ENCODE measurements at regions not wholly inside any gene's neighbourhood (a gene's known extent, or its start where the extent isn't known, plus 50 kb on each side); places are given as distances from the start of the nearest gene placed in this dataset.

DNA sequence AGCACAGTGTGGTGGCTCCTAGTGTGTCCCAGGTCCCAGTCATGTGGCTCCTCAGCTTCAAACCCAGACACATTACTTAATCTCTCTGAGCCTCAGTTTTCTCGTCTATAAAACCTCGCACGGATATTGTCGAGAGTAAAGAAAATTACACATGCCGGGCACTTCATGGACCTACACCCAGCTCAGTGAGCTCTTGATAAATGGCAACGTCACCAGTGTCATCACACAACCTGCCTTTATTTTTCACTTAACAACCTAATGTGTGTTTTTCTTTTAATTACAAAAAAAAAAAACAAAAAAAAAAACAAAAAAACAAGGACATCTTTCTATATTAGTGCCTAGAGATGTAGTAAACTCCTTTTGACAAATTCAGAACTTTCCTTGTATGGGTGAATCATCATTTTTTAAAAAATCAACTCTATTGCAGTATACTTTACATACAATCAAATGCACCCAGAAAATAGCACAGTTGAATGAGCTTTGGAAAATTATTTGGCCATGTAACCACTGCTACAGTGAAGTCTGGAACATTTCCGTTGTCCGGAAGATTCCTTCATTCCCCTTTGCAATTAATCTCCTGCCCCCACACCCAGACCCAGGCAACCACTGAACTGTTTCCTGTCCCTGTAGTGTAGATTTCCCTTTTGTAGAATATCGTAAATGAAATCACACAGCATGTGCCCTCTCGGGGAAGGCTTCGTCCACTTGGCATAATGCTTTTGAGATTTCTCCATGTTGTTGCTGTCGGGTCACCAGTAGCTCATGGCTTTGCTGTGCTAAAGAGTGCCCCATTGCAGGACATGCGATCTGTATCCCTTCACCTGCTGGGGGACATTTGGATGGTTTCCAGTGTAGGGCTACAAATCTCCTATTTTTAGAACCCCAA, 100.4 kb upstream of the LARP1 start:
- Histone ChIP-seq H3K36me3 (ENCODE audit: low read depth, low read length) (no peaks in the 10 kb centered on the region), H3K4me2 (ENCODE audit: low read length) (no peak overlapping the region), H3K4me3 (ENCODE audit: low read length) (no peak overlapping the region), H3K79me2 (ENCODE audit: low read length) (no peaks in the 10 kb centered on the region), H2AFZ (ENCODE audit: low read length) (no peak overlapping the region), H4K20me1 (ENCODE audit: low read length) (no peaks in the 10 kb centered on the region), H3F3A (ENCODE audit: low read length, unreplicated experiment) (no peaks in the 10 kb centered on the region), H3K9me3 (ENCODE audit: low read length) (no peaks in the 10 kb centered on the region), H3K9ac (ENCODE audit: low read length) (no peak overlapping the region), H3K9me2 (replicated peaks; ENCODE audit: low read length) (no peaks in the 10 kb centered on the region), H3K27ac (ENCODE audit: low read length) (no peak overlapping the region), H3K27me3 (ENCODE audit: low read length) (no peaks in the 10 kb centered on the region), H3K4me1 (ENCODE audit: insufficient read depth, low read length) (no peaks in the 10 kb centered on the region)
- ChIA-PET POLR2A (ENCODE audit: unreplicated experiment) (no interaction called here), CTCF (no interaction called here)
- DNase-seq (no peak), ATAC-seq (no peak)
- intact Hi-C loops (cut with micrococcal nuclease), result loop anchor here (5.0 to 10.0 kb wide), 2 partner anchors 100 to 348 kb away; partner anchors contain the start of gene LARP1
- BruUV-seq (replicated peaks), result no TSS peak
- TF ChIP-seq CTCF (conservative IDR thresholded peaks at IDR 0.05; ENCODE audit: low read depth, low read length) (no peak), EZH2 (IDR thresholded peaks at IDR 0.05; ENCODE audit: low read length, unreplicated experiment) (no peak), EZH2phosphoT487 (IDR thresholded peaks at IDR 0.05; ENCODE audit: borderline replicate concordance, low read length) (no peak)

DNA sequence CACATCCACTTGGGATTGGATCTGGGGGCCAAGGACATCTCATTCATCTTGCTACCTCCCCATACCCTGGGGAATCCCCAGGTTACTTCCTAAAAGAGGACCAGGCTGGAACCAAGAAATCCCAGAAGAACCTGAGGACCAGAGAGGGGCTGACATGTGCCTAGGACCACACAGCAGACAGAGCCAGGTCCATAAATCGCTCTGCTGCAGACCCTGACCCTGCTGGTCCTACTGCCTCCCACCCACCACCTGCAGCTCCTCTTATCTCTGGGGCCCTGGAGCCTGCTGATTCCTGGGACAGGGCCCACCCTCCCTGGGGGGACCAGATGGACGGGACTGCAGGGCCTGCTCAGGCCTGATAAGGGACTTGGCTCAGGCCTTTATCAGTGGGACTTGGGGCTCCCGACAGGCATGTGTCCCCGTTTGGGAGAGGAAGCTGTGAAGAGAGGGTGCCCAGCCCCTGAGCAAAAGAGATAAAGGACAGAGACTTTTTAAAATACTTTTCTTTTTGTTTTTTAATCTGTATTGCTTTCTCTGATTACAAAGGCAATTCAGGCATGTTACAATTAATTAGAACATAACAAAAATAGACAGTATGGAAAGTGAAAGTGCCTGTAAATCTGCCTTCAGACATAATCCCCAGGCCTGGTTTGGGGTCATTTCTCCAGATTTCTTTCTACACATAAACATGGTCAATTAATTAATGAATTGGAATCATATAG, 101.3 kb upstream of the LARP1 start:
- DNase-seq, result no peak
- no peaks in the 10 kb centered on the region for H3K36me3 ChIP-seq (ENCODE audit: low read depth, low read length)
- no peak overlapping the region for H3K4me3 ChIP-seq (ENCODE audit: low read length)
- intact Hi-C loops (cut with micrococcal nuclease), result loop anchor here (5.0 to 10.0 kb wide), 2 partner anchors 101 to 348 kb away; partner anchors contain the start of gene LARP1
- H4K20me1 ChIP-seq (ENCODE audit: low read length), result no peaks in the 10 kb centered on the region
- POLR2A ChIA-PET (ENCODE audit: unreplicated experiment), result no interaction called here
- CTCF ChIA-PET, result no interaction called here
- BruUV-seq (replicated peaks), result no TSS peak
- no peaks in the 10 kb centered on the region for H3K4me1 ChIP-seq (ENCODE audit: insufficient read depth, low read length)
- H3K9me2 ChIP-seq (replicated peaks; ENCODE audit: low read length), result no peaks in the 10 kb centered on the region
- ATAC-seq, result no peak
- no peaks in the 10 kb centered on the region for H3F3A ChIP-seq (ENCODE audit: low read length, unreplicated experiment)
- H3K27me3 ChIP-seq (ENCODE audit: low read length), result no peaks in the 10 kb centered on the region
- H3K9me3 ChIP-seq (ENCODE audit: low read length), result no peaks in the 10 kb centered on the region
- no peaks in the 10 kb centered on the region for H3K79me2 ChIP-seq (ENCODE audit: low read length)
- TF ChIP-seq EZH2 (IDR thresholded peaks at IDR 0.05; ENCODE audit: low read length, unreplicated experiment) (no peak), EZH2phosphoT487 (IDR thresholded peaks at IDR 0.05; ENCODE audit: borderline replicate concordance, low read length) (no peak), CTCF (conservative IDR thresholded peaks at IDR 0.05; ENCODE audit: low read depth, low read length) (no peak)
- no peak overlapping the region for H3K9ac ChIP-seq (ENCODE audit: low read length)
- no peak overlapping the region for H3K4me2 ChIP-seq (ENCODE audit: low read length)
- H2AFZ ChIP-seq (ENCODE audit: low read length), result no peak overlapping the region
- H3K27ac ChIP-seq (ENCODE audit: low read length), result no peak overlapping the region
